ENCODE measurements at regions not wholly inside any gene's neighbourhood (a gene's known extent, or its start where the extent isn't known, plus 50 kb on each side); places are given as distances from the start of the nearest gene placed in this dataset.

- TF ChIP-seq CTCF (conservative IDR thresholded peaks at IDR 0.05; ENCODE audit: low read depth, low read length) (no peak), EZH2 (IDR thresholded peaks at IDR 0.05; ENCODE audit: borderline replicate concordance, low read depth, low read length, poor library complexity, severe bottlenecking) (no peak)
- intact Hi-C loops (cut with micrococcal nuclease; ENCODE audit: unreplicated experiment), result no loop called here
- Histone ChIP-seq H3K36me3 (ENCODE audit: insufficient read depth, low read length, poor library complexity, severe bottlenecking) (no peaks in the 10 kb centered on the region), H3K9me3 (ENCODE audit: low read depth, low read length, poor library complexity, severe bottlenecking) (no peaks in the 10 kb centered on the region), H3K4me1 (ENCODE audit: insufficient read depth, low read length, poor library complexity, severe bottlenecking) (no peaks in the 10 kb centered on the region), H3K27me3 (replicated peaks; ENCODE audit: insufficient read depth, low read depth, low read length, poor library complexity) (no peaks in the 10 kb centered on the region), H3K27ac (ENCODE audit: low read depth, low read length, poor library complexity, severe bottlenecking) (no peak overlapping the region), H3K4me3 (ENCODE audit: low read depth, low read length, poor library complexity, severe bottlenecking) (no peak overlapping the region)
- BruUV-seq (replicated peaks), result no TSS peak
- no peak for DNase-seq (ENCODE audit: low spot score)
- ChIA-PET POLR2A (ENCODE audit: low non-redundant PET) (no interaction called here), CTCF (no interaction called here)
These were observed 352.1 kb upstream of the CCL2 start for GRCh38 chr17:33902901-33903449.

- no TSS peak for BruUV-seq (replicated peaks)
- Histone ChIP-seq H3K4me3 (ENCODE audit: low read depth, low read length, poor library complexity, severe bottlenecking) (no peak overlapping the region), H3K4me1 (ENCODE audit: insufficient read depth, low read length, poor library complexity, severe bottlenecking) (no peaks in the 10 kb centered on the region), H3K27me3 (replicated peaks; ENCODE audit: insufficient read depth, low read depth, low read length, poor library complexity) (no peaks in the 10 kb centered on the region), H3K36me3 (ENCODE audit: insufficient read depth, low read length, poor library complexity, severe bottlenecking) (no peaks in the 10 kb centered on the region), H3K27ac (ENCODE audit: low read depth, low read length, poor library complexity, severe bottlenecking) (no peak overlapping the region), H3K9me3 (ENCODE audit: low read depth, low read length, poor library complexity, severe bottlenecking) (no peaks in the 10 kb centered on the region)
- no peak for TF ChIP-seq CTCF (conservative IDR thresholded peaks at IDR 0.05; ENCODE audit: low read depth, low read length)
- no peak for TF ChIP-seq EZH2 (IDR thresholded peaks at IDR 0.05; ENCODE audit: borderline replicate concordance, low read depth, low read length, poor library complexity, severe bottlenecking)
- intact Hi-C loops (cut with micrococcal nuclease; ENCODE audit: unreplicated experiment), result no loop called here
- ChIA-PET POLR2A (ENCODE audit: low non-redundant PET) (no interaction called here), CTCF (no interaction called here)
- DNase-seq (ENCODE audit: low spot score), result no peak
These were observed 350.6 kb upstream of the CCL2 start for GRCh38 chr17:33904476-33904875.

- no peak overlapping the region for H3K27ac ChIP-seq (ENCODE audit: low read depth, low read length, poor library complexity, severe bottlenecking)
- no peaks in the 10 kb centered on the region for H3K9me3 ChIP-seq (ENCODE audit: low read depth, low read length, poor library complexity, severe bottlenecking)
- H3K36me3 ChIP-seq (ENCODE audit: insufficient read depth, low read length, poor library complexity, severe bottlenecking), result no peaks in the 10 kb centered on the region
- H3K4me1 ChIP-seq (ENCODE audit: insufficient read depth, low read length, poor library complexity, severe bottlenecking), result no peaks in the 10 kb centered on the region
- intact Hi-C loops (cut with micrococcal nuclease; ENCODE audit: unreplicated experiment), result no loop called here
- TF ChIP-seq CTCF (conservative IDR thresholded peaks at IDR 0.05; ENCODE audit: low read depth, low read length), result no peak
- no peak for TF ChIP-seq EZH2 (IDR thresholded peaks at IDR 0.05; ENCODE audit: borderline replicate concordance, low read depth, low read length, poor library complexity, severe bottlenecking)
- no peak overlapping the region for H3K4me3 ChIP-seq (ENCODE audit: low read depth, low read length, poor library complexity, severe bottlenecking)
- no TSS peak for BruUV-seq (replicated peaks)
- ChIA-PET POLR2A (ENCODE audit: low non-redundant PET) (no interaction called here), CTCF (no interaction called here)
- no peak for DNase-seq (ENCODE audit: low spot score)
- H3K27me3 ChIP-seq (replicated peaks; ENCODE audit: insufficient read depth, low read depth, low read length, poor library complexity), result no peaks in the 10 kb centered on the region
These were observed 349.7 kb upstream of the CCL2 start for GRCh38 chr17:33905338-33905800.
